ENCODE measurements at regions not wholly inside any gene's neighbourhood (a gene's known extent, or its start where the extent isn't known, plus 50 kb on each side); places are given as distances from the start of the nearest gene placed in this dataset.

DNA sequence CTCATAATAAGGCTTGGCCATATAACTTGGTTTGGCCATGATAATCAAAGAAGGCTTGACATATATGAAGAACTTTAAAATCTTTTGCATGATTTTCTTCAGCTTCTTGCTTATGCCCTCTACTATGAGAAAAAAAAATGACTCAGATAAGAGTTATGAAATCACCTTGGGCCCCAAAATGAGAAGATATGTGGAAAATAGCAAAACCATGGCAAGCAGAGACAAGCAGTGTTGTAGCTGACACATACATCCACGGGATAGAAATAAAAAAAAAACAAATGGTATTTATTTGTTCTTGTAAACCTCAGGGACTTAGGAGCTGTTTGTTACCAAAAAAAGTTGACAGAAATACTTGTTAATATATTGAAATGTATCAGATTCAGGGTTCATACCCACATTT, 614.8 kb upstream of the BCHE start:
- WGBS (ENCODE audit: low lambda C conversion rate): 21% methylated on average over 1 of the region's 1 CpG
- H3F3A ChIP-seq (replicated peaks; ENCODE audit: insufficient read depth): peaks cover 5% of the 10 kb centered on the region

DNA sequence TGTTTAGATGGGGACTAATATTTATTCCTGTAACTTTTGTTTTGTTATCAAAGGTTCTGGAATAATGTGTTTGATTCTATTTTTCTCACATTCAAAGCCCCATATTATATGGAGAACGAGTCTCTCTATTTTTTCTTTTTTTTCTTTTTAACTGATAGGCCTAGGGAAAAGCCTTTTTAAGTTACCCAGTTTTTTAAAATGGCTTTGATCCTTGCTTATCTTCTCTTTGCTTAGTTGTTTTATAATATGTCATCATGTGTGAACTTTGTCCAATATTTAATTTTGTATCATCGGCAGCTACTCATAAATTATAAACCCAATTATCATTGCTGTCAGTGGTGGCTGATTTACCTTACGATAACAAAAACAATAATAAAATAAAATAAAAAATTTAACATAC, 610.3 kb upstream of the BCHE start:
- POLR2A ChIA-PET: no interaction called here
- H3F3A ChIP-seq (replicated peaks; ENCODE audit: insufficient read depth): no peaks in the 10 kb centered on the region
- no peaks in the 10 kb centered on the region for H3K9me3 ChIP-seq
- no peaks in the 10 kb centered on the region for H3K27me3 ChIP-seq (ENCODE audit: insufficient read depth)
- H3K36me3 ChIP-seq (replicated peaks in 1 of 2; ENCODE audit: control insufficient read depth in 1 of 2, insufficient read depth in 2 of 2, low read length in 1 of 2): no peaks in the 10 kb centered on the region
- H4K20me1 ChIP-seq (ENCODE audit: insufficient read depth): no peaks in the 10 kb centered on the region
- CTCF ChIA-PET: no interaction called here
- no peak overlapping the region for H3K4me2 ChIP-seq
- no peak overlapping the region for H3K4me3 ChIP-seq (ENCODE audit: low read depth in 2 of 2, low read length in 1 of 2)
- no peak for DNase-seq
- TF ChIP-seq FOXJ3 (CRISPR knock-in tag; IDR thresholded peaks at IDR 0.05): no peak
- no peak for TF ChIP-seq RAD21 (IDR thresholded peaks at IDR 0.05; ENCODE audit: low read length)
- TF ChIP-seq TAF1 (IDR thresholded peaks at IDR 0.05; ENCODE audit: borderline replicate concordance, low read depth, low read length): no peak
- TF ChIP-seq, protein P1, sequence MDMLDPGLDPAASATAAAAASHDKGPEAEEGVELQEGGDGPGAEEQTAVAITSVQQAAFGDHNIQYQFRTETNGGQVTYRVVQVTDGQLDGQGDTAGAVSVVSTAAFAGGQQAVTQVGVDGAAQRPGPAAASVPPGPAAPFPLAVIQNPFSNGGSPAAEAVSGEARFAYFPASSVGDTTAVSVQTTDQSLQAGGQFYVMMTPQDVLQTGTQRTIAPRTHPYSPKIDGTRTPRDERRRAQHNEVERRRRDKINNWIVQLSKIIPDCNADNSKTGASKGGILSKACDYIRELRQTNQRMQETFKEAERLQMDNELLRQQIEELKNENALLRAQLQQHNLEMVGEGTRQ (IDR thresholded peaks at IDR 0.05; ENCODE audit: borderline replicate concordance, low read depth, low read length): no peak
- TF ChIP-seq, protein P2, sequence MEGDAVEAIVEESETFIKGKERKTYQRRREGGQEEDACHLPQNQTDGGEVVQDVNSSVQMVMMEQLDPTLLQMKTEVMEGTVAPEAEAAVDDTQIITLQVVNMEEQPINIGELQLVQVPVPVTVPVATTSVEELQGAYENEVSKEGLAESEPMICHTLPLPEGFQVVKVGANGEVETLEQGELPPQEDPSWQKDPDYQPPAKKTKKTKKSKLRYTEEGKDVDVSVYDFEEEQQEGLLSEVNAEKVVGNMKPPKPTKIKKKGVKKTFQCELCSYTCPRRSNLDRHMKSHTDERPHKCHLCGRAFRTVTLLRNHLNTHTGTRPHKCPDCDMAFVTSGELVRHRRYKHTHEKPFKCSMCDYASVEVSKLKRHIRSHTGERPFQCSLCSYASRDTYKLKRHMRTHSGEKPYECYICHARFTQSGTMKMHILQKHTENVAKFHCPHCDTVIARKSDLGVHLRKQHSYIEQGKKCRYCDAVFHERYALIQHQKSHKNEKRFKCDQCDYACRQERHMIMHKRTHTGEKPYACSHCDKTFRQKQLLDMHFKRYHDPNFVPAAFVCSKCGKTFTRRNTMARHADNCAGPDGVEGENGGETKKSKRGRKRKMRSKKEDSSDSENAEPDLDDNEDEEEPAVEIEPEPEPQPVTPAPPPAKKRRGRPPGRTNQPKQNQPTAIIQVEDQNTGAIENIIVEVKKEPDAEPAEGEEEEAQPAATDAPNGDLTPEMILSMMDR (IDR thresholded peaks at IDR 0.05): no peak
- no peak for TF ChIP-seq NRF1 (IDR thresholded peaks at IDR 0.05; ENCODE audit: low read depth, low read length)
- no peaks in the 10 kb centered on the region; the same call in 1 of the 2 replicates for H3K9me2 ChIP-seq
- no peaks in the 10 kb centered on the region for H3K4me1 ChIP-seq (ENCODE audit: control insufficient read depth in 1 of 2, insufficient read depth in 2 of 2, low read depth in 1 of 2, low read length in 1 of 2)
- 31% methylated on average over 3 of the region's 3 CpGs for WGBS (ENCODE audit: low lambda C conversion rate)
- H3K9ac ChIP-seq: no peak overlapping the region
- H3K79me2 ChIP-seq (ENCODE audit: insufficient read depth): no peaks in the 10 kb centered on the region
- peak overlapping the region; percentile 6; the same call in 1 of the 2 replicates for H2AFZ ChIP-seq (ENCODE audit: low read depth)
- H3K27ac ChIP-seq (ENCODE audit: low read depth in 2 of 2, low read length in 1 of 2): no peak overlapping the region

More for the DNA sequence above, 614.8 kb upstream of the BCHE start:
- Histone ChIP-seq H4K20me1 (ENCODE audit: insufficient read depth) (no peaks in the 10 kb centered on the region), H3K27ac (ENCODE audit: low read depth in 2 of 2, low read length in 1 of 2) (no peak overlapping the region), H2AFZ (ENCODE audit: low read depth) (no peak overlapping the region), H3K36me3 (replicated peaks in 1 of 2; ENCODE audit: control insufficient read depth in 1 of 2, insufficient read depth in 2 of 2, low read length in 1 of 2) (no peaks in the 10 kb centered on the region), H3K9ac (no peak overlapping the region), H3K9me2 (no peaks in the 10 kb centered on the region; the same call in 1 of the 2 replicates), H3K79me2 (ENCODE audit: insufficient read depth) (no peaks in the 10 kb centered on the region), H3K4me1 (ENCODE audit: control insufficient read depth in 1 of 2, insufficient read depth in 2 of 2, low read depth in 1 of 2, low read length in 1 of 2) (no peaks in the 10 kb centered on the region), H3K9me3 (no peaks in the 10 kb centered on the region), H3K4me3 (ENCODE audit: low read depth in 2 of 2, low read length in 1 of 2) (no peak overlapping the region), H3K27me3 (ENCODE audit: insufficient read depth) (no peaks in the 10 kb centered on the region), H3K4me2 (no peak overlapping the region)
- CTCF ChIA-PET: no interaction called here
- POLR2A ChIA-PET: no interaction called here
- DNase-seq: no peak
- no peak for TF ChIP-seq YY1 (IDR thresholded peaks at IDR 0.05; ENCODE audit: low read depth)
- TF ChIP-seq SIN3A (IDR thresholded peaks at IDR 0.05; ENCODE audit: borderline replicate concordance, low read depth, low read length): no peak

DNA sequence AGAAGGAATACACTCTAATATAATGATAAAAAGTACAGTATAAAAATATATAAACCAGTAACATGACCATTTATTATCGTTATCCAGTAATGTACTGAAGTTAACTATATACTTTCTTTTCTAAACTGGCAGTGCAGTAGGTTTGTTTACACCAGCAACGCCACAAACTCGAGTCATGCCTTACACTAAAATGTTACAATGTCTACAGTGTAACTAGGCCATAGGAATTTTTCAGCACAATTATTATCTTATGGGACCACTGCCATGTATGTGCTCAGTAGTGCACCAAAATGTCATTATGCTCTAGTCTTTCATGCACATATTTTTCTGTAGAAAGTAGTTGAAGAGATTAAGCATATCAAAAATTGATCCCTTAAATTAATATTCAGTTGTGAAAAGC, 609.8 kb upstream of the BCHE start:
- Histone ChIP-seq H3K36me3 (replicated peaks in 1 of 2; ENCODE audit: control insufficient read depth in 1 of 2, insufficient read depth in 2 of 2, low read length in 1 of 2) (no peaks in the 10 kb centered on the region), H3K79me2 (ENCODE audit: insufficient read depth) (no peaks in the 10 kb centered on the region), H3F3A (replicated peaks; ENCODE audit: insufficient read depth) (no peaks in the 10 kb centered on the region), H3K4me1 (ENCODE audit: control insufficient read depth in 1 of 2, insufficient read depth in 2 of 2, low read depth in 1 of 2, low read length in 1 of 2) (no peaks in the 10 kb centered on the region), H3K27ac (ENCODE audit: low read depth in 2 of 2, low read length in 1 of 2) (no peak overlapping the region), H3K9me2 (no peaks in the 10 kb centered on the region; the same call in 1 of the 2 replicates), H3K9ac (no peak overlapping the region), H4K20me1 (ENCODE audit: insufficient read depth) (no peaks in the 10 kb centered on the region), H3K4me3 (ENCODE audit: low read depth in 2 of 2, low read length in 1 of 2) (no peak overlapping the region), H3K9me3 (no peaks in the 10 kb centered on the region), H2AFZ (ENCODE audit: low read depth) (peak overlapping the region; percentile 6; the same call in 1 of the 2 replicates), H3K4me2 (no peak overlapping the region), H3K27me3 (ENCODE audit: insufficient read depth) (no peaks in the 10 kb centered on the region)
- TF ChIP-seq NRF1 (IDR thresholded peaks at IDR 0.05; ENCODE audit: low read depth, low read length) (no peak), POLR2AphosphoS5 (IDR thresholded peaks at IDR 0.05; ENCODE audit: low read depth, low read length) (no peak), RFX5 (IDR thresholded peaks at IDR 0.05; ENCODE audit: low read length) (no peak), EP300 (IDR thresholded peaks at IDR 0.05; ENCODE audit: borderline replicate concordance in 1 of 2, low read depth in 1 of 2, low read length in 1 of 2) (no peak), RAD21 (IDR thresholded peaks at IDR 0.05; ENCODE audit: low read length) (no peak), TAF1 (IDR thresholded peaks at IDR 0.05; ENCODE audit: borderline replicate concordance, low read depth, low read length) (no peak), SIN3A (IDR thresholded peaks at IDR 0.05; ENCODE audit: borderline replicate concordance, low read depth, low read length) (no peak), FOSL2 (IDR thresholded peaks at IDR 0.05; ENCODE audit: borderline replicate concordance, low read depth) (no peak), GABPA (IDR thresholded peaks at IDR 0.05; ENCODE audit: low read depth) (no peak)
- TF ChIP-seq, protein P3, sequence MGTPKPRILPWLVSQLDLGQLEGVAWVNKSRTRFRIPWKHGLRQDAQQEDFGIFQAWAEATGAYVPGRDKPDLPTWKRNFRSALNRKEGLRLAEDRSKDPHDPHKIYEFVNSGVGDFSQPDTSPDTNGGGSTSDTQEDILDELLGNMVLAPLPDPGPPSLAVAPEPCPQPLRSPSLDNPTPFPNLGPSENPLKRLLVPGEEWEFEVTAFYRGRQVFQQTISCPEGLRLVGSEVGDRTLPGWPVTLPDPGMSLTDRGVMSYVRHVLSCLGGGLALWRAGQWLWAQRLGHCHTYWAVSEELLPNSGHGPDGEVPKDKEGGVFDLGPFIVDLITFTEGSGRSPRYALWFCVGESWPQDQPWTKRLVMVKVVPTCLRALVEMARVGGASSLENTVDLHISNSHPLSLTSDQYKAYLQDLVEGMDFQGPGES (IDR thresholded peaks at IDR 0.05; ENCODE audit: low read depth, low read length): no peak
- WGBS (ENCODE audit: low lambda C conversion rate): 25% methylated on average over 3 of the region's 3 CpGs
- ChIA-PET CTCF (no interaction called here), POLR2A (interaction anchor here (0.6 kb wide), 1 partner anchor 23 kb away, joined by 3 read pairs; no protein-coding TSS in a partner anchor)
- no peak for DNase-seq
